ENCODE measurements at regions not wholly inside any gene's neighbourhood (a gene's known extent, or its start where the extent isn't known, plus 50 kb on each side); places are given as distances from the start of the nearest gene placed in this dataset.

- Histone ChIP-seq H3K4me1 (ENCODE audit: control insufficient read depth, insufficient read depth, low read length) (no peaks in the 10 kb centered on the region), H3K4me3 (ENCODE audit: low read depth in 2 of 2, low read length in 2 of 2) (no peak overlapping the region), H3K9me3 (ENCODE audit: control insufficient read depth, insufficient read depth, low read depth, low read length) (no peaks in the 10 kb centered on the region), H3K36me3 (ENCODE audit: control insufficient read depth, insufficient read depth, low read length) (no peaks in the 10 kb centered on the region), H3K27ac (ENCODE audit: low read length) (no peak overlapping the region), H3K27me3 (ENCODE audit: control insufficient read depth, insufficient read depth, low read length) (no peaks in the 10 kb centered on the region)
- DNase-seq (ENCODE audit: low read depth, low spot score) (no peak), ATAC-seq (no peak)
- POLR2A ChIA-PET, result no interaction called here
- TF ChIP-seq REST (IDR thresholded peaks at IDR 0.05; ENCODE audit: insufficient read depth in 1 of 2, low read depth in 2 of 2, low read length in 1 of 2) (no peak), POLR2AphosphoS5 (IDR thresholded peaks at IDR 0.05; ENCODE audit: low read depth, low read length) (no peak), TCF7L2 (IDR thresholded peaks at IDR 0.05; ENCODE audit: low read depth, low read length) (no peak), CTCF (IDR thresholded peaks at IDR 0.05) (no peak), SIN3A (IDR thresholded peaks at IDR 0.05; ENCODE audit: borderline replicate concordance, insufficient read depth, low read depth, low read length) (no peak)
- in situ Hi-C loops (cut with HindIII; ENCODE audit: low pct_unique_long_range_greater_than_20kb, low sequenced_read_pairs) (no loop called here), intact Hi-C loops (cut with micrococcal nuclease; ENCODE audit: unreplicated experiment) (no loop called here)
- CTCF ChIA-PET, result no interaction called here
- no TSS peak for BruUV-seq (replicated peaks)
Observed at GRCh38 chr4:27271555-27271954, 410.9 kb downstream of the STIM2 start.

GRCh38 chr4:27272217-27272616 is 411.6 kb downstream of the STIM2 start:
- H3K27me3 ChIP-seq (ENCODE audit: control insufficient read depth, insufficient read depth, low read length), result no peaks in the 10 kb centered on the region
- no peaks in the 10 kb centered on the region for H3K36me3 ChIP-seq (ENCODE audit: control insufficient read depth, insufficient read depth, low read length)
- DNase-seq (ENCODE audit: low read depth, low spot score) (no peak), ATAC-seq (no peak)
- intact Hi-C loops (cut with micrococcal nuclease; ENCODE audit: unreplicated experiment), result no loop called here
- ChIA-PET CTCF (no interaction called here), POLR2A (no interaction called here)
- no peak for TF ChIP-seq TCF7L2 (IDR thresholded peaks at IDR 0.05; ENCODE audit: low read depth, low read length)
- no peak for TF ChIP-seq SIN3A (IDR thresholded peaks at IDR 0.05; ENCODE audit: borderline replicate concordance, insufficient read depth, low read depth, low read length)
- TF ChIP-seq REST (IDR thresholded peaks at IDR 0.05; ENCODE audit: insufficient read depth in 1 of 2, low read depth in 2 of 2, low read length in 1 of 2), result no peak
- no peak for TF ChIP-seq POLR2AphosphoS5 (IDR thresholded peaks at IDR 0.05; ENCODE audit: low read depth, low read length)
- no peak for TF ChIP-seq CTCF (IDR thresholded peaks at IDR 0.05)
- in situ Hi-C loops (cut with HindIII; ENCODE audit: low pct_unique_long_range_greater_than_20kb, low sequenced_read_pairs), result no loop called here
- H3K4me3 ChIP-seq (ENCODE audit: low read depth in 2 of 2, low read length in 2 of 2), result no peak overlapping the region
- H3K27ac ChIP-seq (ENCODE audit: low read length), result no peak overlapping the region
- no peaks in the 10 kb centered on the region for H3K4me1 ChIP-seq (ENCODE audit: control insufficient read depth, insufficient read depth, low read length)
- no TSS peak for BruUV-seq (replicated peaks)
- H3K9me3 ChIP-seq (ENCODE audit: control insufficient read depth, insufficient read depth, low read depth, low read length), result no peaks in the 10 kb centered on the region

Measured in Panc1 (cell line).